MM.1S (cell line): ENCODE measurements at regions not wholly inside any gene's neighbourhood (a gene's known extent, or its start where the extent isn't known, plus 50 kb on each side); places are given as distances from the start of the nearest gene placed in this dataset.

Experiments used
- EZH2 ChIP-seq: fragments of 300-600 bp; sonication (generic); optimal IDR thresholded peaks from 2 replicates; pipeline ENCODE3; 2017; ENCODE audit warnings: low read depth, mild to moderate bottlenecking, antibody characterized with exemption, low read length, mixed read lengths
- EZH2phosphoT487 ChIP-seq: fragments of 300-600 bp; sonication (generic); IDR thresholded peaks from 2 replicates; pipeline ENCODE4 v1.6.1; 2018; ENCODE audit warnings: antibody characterized with exemption, low read length
- TF ChIP-seq, protein P1 (sequence below): fragments of 300-600 bp; sonication (generic); IDR thresholded peaks from 2 replicates; pipeline ENCODE4 v1.5.1; 2016; ENCODE audit warnings: antibody characterized with exemption, low read length, mixed read lengths

DNA sequence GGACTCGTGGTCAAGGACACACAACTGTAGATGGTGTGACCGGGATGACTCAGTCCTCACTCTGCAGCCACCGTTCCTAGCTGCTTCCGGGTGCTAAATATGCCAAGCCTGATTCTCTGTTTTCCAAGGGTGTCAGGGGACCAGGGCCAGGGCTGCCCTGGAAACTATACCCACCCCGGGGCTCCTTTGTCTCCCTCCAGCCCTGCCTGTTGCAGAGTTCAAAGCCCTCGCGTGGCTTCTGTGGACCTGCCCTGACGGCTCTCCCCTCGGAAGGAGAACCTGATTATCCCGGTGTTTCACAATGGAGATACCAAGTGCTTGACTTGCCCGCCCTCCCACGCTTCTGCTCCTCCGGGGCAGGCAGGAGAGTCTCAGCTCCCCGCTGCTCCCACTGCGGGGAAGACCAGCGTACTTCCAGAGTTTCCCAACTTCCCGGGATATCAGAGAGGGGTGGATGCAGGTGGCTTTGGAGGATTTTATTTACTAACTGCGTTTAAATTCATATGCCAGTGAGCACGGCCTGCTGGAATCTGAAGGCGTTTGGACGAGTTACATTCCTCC, 125.0 kb downstream of the ASB7 start:
- no peak for TF ChIP-seq EZH2
- TF ChIP-seq, protein P1, sequence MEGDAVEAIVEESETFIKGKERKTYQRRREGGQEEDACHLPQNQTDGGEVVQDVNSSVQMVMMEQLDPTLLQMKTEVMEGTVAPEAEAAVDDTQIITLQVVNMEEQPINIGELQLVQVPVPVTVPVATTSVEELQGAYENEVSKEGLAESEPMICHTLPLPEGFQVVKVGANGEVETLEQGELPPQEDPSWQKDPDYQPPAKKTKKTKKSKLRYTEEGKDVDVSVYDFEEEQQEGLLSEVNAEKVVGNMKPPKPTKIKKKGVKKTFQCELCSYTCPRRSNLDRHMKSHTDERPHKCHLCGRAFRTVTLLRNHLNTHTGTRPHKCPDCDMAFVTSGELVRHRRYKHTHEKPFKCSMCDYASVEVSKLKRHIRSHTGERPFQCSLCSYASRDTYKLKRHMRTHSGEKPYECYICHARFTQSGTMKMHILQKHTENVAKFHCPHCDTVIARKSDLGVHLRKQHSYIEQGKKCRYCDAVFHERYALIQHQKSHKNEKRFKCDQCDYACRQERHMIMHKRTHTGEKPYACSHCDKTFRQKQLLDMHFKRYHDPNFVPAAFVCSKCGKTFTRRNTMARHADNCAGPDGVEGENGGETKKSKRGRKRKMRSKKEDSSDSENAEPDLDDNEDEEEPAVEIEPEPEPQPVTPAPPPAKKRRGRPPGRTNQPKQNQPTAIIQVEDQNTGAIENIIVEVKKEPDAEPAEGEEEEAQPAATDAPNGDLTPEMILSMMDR: no peak
- TF ChIP-seq EZH2phosphoT487: no peak
